ENCODE measurements at regions not wholly inside any gene's neighbourhood (a gene's known extent, or its start where the extent isn't known, plus 50 kb on each side); places are given as distances from the start of the nearest gene placed in this dataset.

GRCh38 chr3:188055388-188055787, 98.6 kb upstream of the LPP start:
- H3K36me3 ChIP-seq (replicated peaks in 1 of 2; ENCODE audit: control insufficient read depth in 1 of 2, insufficient read depth in 2 of 2, low read length in 1 of 2), result no peaks in the 10 kb centered on the region
- no peak overlapping the region for H3K4me2 ChIP-seq
- no peak for DNase-seq
- H3K4me1 ChIP-seq (ENCODE audit: control insufficient read depth in 1 of 2, insufficient read depth in 2 of 2, low read depth in 1 of 2, low read length in 1 of 2), result peaks cover 0 to 17% of the 10 kb centered on the region in 2 experiments; a peak in 1 of 4 replicates
- CTCF ChIA-PET, result no interaction called here
- no peaks in the 10 kb centered on the region for H3K9me3 ChIP-seq
- no peaks in the 10 kb centered on the region for H3K27me3 ChIP-seq (ENCODE audit: insufficient read depth)
- no peaks in the 10 kb centered on the region for H3K79me2 ChIP-seq (ENCODE audit: insufficient read depth)
- no peak overlapping the region for H3K4me3 ChIP-seq (ENCODE audit: low read depth in 2 of 2, low read length in 1 of 2)
- no peaks in the 10 kb centered on the region for H4K20me1 ChIP-seq (ENCODE audit: insufficient read depth)
- no peak overlapping the region for H3K9ac ChIP-seq
- peaks cover 3% of the 10 kb centered on the region for H3F3A ChIP-seq (replicated peaks; ENCODE audit: insufficient read depth)
- WGBS (ENCODE audit: low lambda C conversion rate), result 78% methylated on average over 6 of the region's 6 CpGs
- no peak overlapping the region for H2AFZ ChIP-seq (ENCODE audit: low read depth)
- no peaks in the 10 kb centered on the region for H3K9me2 ChIP-seq
- no peak overlapping the region for H3K27ac ChIP-seq (ENCODE audit: low read depth in 2 of 2, low read length in 1 of 2)
- POLR2A ChIA-PET, result no interaction called here
- TF ChIP-seq FOXJ3 (CRISPR knock-in tag; IDR thresholded peaks at IDR 0.05) (no peak), CHD2 (IDR thresholded peaks at IDR 0.05; ENCODE audit: low read length, partially characterized antibody) (no peak), JUND (IDR thresholded peaks at IDR 0.05) (no peak), NFIC (IDR thresholded peaks at IDR 0.05; ENCODE audit: borderline replicate concordance) (no peak), POLR2AphosphoS5 (IDR thresholded peaks at IDR 0.05; ENCODE audit: low read depth, low read length) (no peak), USF2 (IDR thresholded peaks at IDR 0.05; ENCODE audit: borderline replicate concordance, low read depth, low read length) (no peak), RXRA (IDR thresholded peaks at IDR 0.05; ENCODE audit: borderline replicate concordance, low read depth) (no peak), RAD21 (IDR thresholded peaks at IDR 0.05; ENCODE audit: low read length) (no peak), MXI1 (IDR thresholded peaks at IDR 0.05; ENCODE audit: low read depth, low read length) (no peak), IRF3 (IDR thresholded peaks at IDR 0.05; ENCODE audit: low read depth, low read length) (no peak), EZH2phosphoT487 (IDR thresholded peaks at IDR 0.05; ENCODE audit: borderline replicate concordance, low read depth) (no peak), TAF1 (IDR thresholded peaks at IDR 0.05; ENCODE audit: borderline replicate concordance, low read depth, low read length) (no peak), FOXM1 (IDR thresholded peaks at IDR 0.05; ENCODE audit: low read depth) (no peak), SMC3 (IDR thresholded peaks at IDR 0.05; ENCODE audit: low read depth, low read length) (no peak), ELF1 (IDR thresholded peaks at IDR 0.05) (no peak), EP300 (IDR thresholded peaks at IDR 0.05; ENCODE audit: borderline replicate concordance in 1 of 2, low read depth in 1 of 2, low read length in 1 of 2) (no peak), USF1 (IDR thresholded peaks at IDR 0.05; ENCODE audit: borderline replicate concordance, low read depth) (no peak), FOSL2 (IDR thresholded peaks at IDR 0.05; ENCODE audit: borderline replicate concordance, low read depth) (no peak), PBX3 (IDR thresholded peaks at IDR 0.05) (no peak), RCOR1 (IDR thresholded peaks at IDR 0.05; ENCODE audit: low read length) (no peak)

Data from SK-N-SH (cell line).